CD8-positive, alpha-beta memory T cell (primary cell): ENCODE measurements at regions not wholly inside any gene's neighbourhood (a gene's known extent, or its start where the extent isn't known, plus 50 kb on each side); places are given as distances from the start of the nearest gene placed in this dataset.
"Not testable (repeated sequence)": the region's sequence is repeated elsewhere in the genome, so short reads cannot be mapped to it uniquely, and the experiment has no call there.

Experiments
- CTCF ChIA-PET: fragments of 350-600 bp; sonication (Branson Sonifier 250); formaldehyde crosslinking; loops from one replicate; lab custom pipeline; 2021; ENCODE audit warnings: antibody characterized with exemption; lab: Charles Lee
- POLR2A ChIA-PET: fragments of 350-600 bp; sonication (Branson Sonifier 250); formaldehyde crosslinking; loops from one replicate; lab custom pipeline; 2021; ENCODE audit warnings: antibody characterized with exemption; lab: Charles Lee
- DNase-seq, 5 donors: peaks; one replicate each; pipeline versions ENCODE4 v3.0.0 to v3.0.0-alpha.2; 2020 to 2022; ENCODE audit warnings: mixed read lengths in 1 of 5
- H3K27ac ChIP-seq: one replicate; pipeline ENCODE4 v1.7.0; 2013; ENCODE audit warnings: low read depth, mild to moderate bottlenecking, low read length, moderate library complexity
- H3K27me3 ChIP-seq: 2 replicates; pipeline ENCODE4 v1.7.0; 2013; ENCODE audit warnings: low read length, mild to moderate bottlenecking; ENCODE audit not compliant: insufficient read depth, poor library complexity, severe bottlenecking
- H3K36me3 ChIP-seq: 2 replicates; pipeline ENCODE4 v1.7.0; 2013; ENCODE audit warnings: mild to moderate bottlenecking, low read length, moderate library complexity; ENCODE audit not compliant: insufficient read depth
- H3K4me1 ChIP-seq: 2 replicates; pipeline ENCODE4 v1.7.0; 2013; ENCODE audit warnings: mild to moderate bottlenecking, low read length, moderate library complexity; ENCODE audit not compliant: insufficient read depth
- H3K4me3 ChIP-seq: 2 replicates; pipeline ENCODE4 v1.7.0; 2013; ENCODE audit warnings: mild to moderate bottlenecking, low read length
- H3K9me3 ChIP-seq: 2 replicates; pipeline ENCODE4 v1.7.0; 2013; ENCODE audit warnings: mild to moderate bottlenecking, low read length
- H3K27ac Mint-ChIP-seq, 8 donors: one replicate each; pipeline ENCODE4 v1.8.0; 2020 to 2021; ENCODE audit warnings: mixed read lengths in 8 of 8, mild to moderate bottlenecking in 6 of 8, inconsistent platforms in 3 of 8, moderate library complexity in 3 of 8
- H3K27me3 Mint-ChIP-seq, 2 donors: one replicate each; pipeline ENCODE4 v1.8.0; 2020 to 2021; ENCODE audit warnings: mixed read lengths in 2 of 2, mild to moderate bottlenecking in 1 of 2, moderate library complexity in 1 of 2
- H3K36me3 Mint-ChIP-seq, 3 donors: one replicate each; pipeline ENCODE4 v1.8.0; 2020 to 2021; ENCODE audit warnings: mixed read lengths in 3 of 3, inconsistent platforms in 1 of 3, mild to moderate bottlenecking in 1 of 3
- H3K4me1 Mint-ChIP-seq, 3 donors: one replicate each; pipeline ENCODE4 v1.8.0; 2020 to 2021; ENCODE audit warnings: mixed read lengths in 3 of 3, inconsistent platforms in 1 of 3, mild to moderate bottlenecking in 1 of 3
- H3K4me3 Mint-ChIP-seq, 7 donors: one replicate each; pipeline ENCODE4 v1.8.0; 2020 to 2021; ENCODE audit warnings: mixed read lengths in 7 of 7, mild to moderate bottlenecking in 6 of 7, moderate library complexity in 4 of 7, inconsistent platforms in 2 of 7
- H3K9me3 Mint-ChIP-seq, 5 donors: one replicate each; pipeline ENCODE4 v1.8.0; 2020 to 2022; ENCODE audit warnings: mixed read lengths in 5 of 5, mild to moderate bottlenecking in 3 of 5, moderate library complexity in 2 of 5, inconsistent platforms in 1 of 5

GRCh38 chrX:116756958-116757357 lies 294.2 kb upstream of the CT83 start:
- ChIA-PET POLR2A (no interaction called here), CTCF (no interaction called here)
- Mint-ChIP-seq H3K36me3 (no peaks in the 10 kb centered on the region), H3K27ac (no peak overlapping the region), H3K9me3 (peaks cover 0 to 8% (median 2%) of the 10 kb centered on the region in 5 donors), H3K4me3 (no peak overlapping the region), H3K4me1 (no peaks in the 10 kb centered on the region), H3K27me3 (no peaks in the 10 kb centered on the region)
- Histone ChIP-seq H3K27me3 (no peaks in the 10 kb centered on the region), H3K27ac (no peak overlapping the region), H3K36me3 (no peaks in the 10 kb centered on the region), H3K4me3 (no peak overlapping the region), H3K4me1 (no peaks in the 10 kb centered on the region), H3K9me3 (no peaks in the 10 kb centered on the region)
- no peak for DNase-seq

- H3K4me3 ChIP-seq, result no peak overlapping the region
- ChIA-PET POLR2A (no interaction called here), CTCF (no interaction called here)
- H3K27me3 ChIP-seq, result no peaks in the 10 kb centered on the region
- no peak overlapping the region for H3K27ac ChIP-seq
- no peak for DNase-seq
- no peaks in the 10 kb centered on the region for H3K27me3 Mint-ChIP-seq
- no peaks in the 10 kb centered on the region for H3K4me1 Mint-ChIP-seq
- H3K4me3 Mint-ChIP-seq, result no peak overlapping the region
- H3K36me3 ChIP-seq, result no peaks in the 10 kb centered on the region
- no peaks in the 10 kb centered on the region for H3K9me3 ChIP-seq
- H3K9me3 Mint-ChIP-seq, result peaks cover 0 to 11% (median 3%) of the 10 kb centered on the region in 5 donors
- H3K36me3 Mint-ChIP-seq, result no peaks in the 10 kb centered on the region
- no peaks in the 10 kb centered on the region for H3K4me1 ChIP-seq
- no peak overlapping the region for H3K27ac Mint-ChIP-seq
Measured at GRCh38 chrX:116749943-116750342, 287.2 kb upstream of the CT83 start.

DNA sequence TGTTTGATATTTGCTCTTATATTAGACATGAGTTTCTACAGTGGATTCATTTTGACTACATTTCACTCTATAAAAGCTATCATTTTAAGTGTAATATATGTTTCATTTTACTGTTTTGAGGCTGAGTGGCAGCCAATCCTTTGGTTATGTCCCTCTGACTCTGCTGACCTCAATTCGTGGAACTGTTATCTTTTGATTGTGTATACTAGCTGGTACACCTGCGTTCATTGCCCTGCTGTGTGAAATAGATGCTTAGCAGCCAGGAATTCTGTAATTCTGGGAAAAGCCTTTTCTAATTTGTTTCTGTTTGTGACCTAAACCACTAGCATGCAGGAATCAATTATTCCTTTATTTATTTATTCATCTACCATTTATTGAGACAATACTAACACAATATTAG lies 269.4 kb upstream of the CT83 start:
- H3K36me3 ChIP-seq, result no peaks in the 10 kb centered on the region
- no peak for DNase-seq
- no peak overlapping the region for H3K27ac Mint-ChIP-seq
- CTCF ChIA-PET, result no interaction called here
- H3K4me1 Mint-ChIP-seq, result no peaks in the 10 kb centered on the region
- peaks cover 0 to 1% of the 10 kb centered on the region in 2 donors for H3K27me3 Mint-ChIP-seq
- no peaks in the 10 kb centered on the region for H3K4me1 ChIP-seq
- H3K9me3 Mint-ChIP-seq, result peaks cover 0 to 6% (median 0%) of the 10 kb centered on the region in 5 donors
- no peaks in the 10 kb centered on the region for H3K36me3 Mint-ChIP-seq
- H3K4me3 ChIP-seq, result no peak overlapping the region
- H3K9me3 ChIP-seq, result no peaks in the 10 kb centered on the region
- H3K4me3 Mint-ChIP-seq, result no peak overlapping the region
- H3K27ac ChIP-seq, result no peak overlapping the region
- no peaks in the 10 kb centered on the region for H3K27me3 ChIP-seq
- POLR2A ChIA-PET, result no interaction called here

DNA sequence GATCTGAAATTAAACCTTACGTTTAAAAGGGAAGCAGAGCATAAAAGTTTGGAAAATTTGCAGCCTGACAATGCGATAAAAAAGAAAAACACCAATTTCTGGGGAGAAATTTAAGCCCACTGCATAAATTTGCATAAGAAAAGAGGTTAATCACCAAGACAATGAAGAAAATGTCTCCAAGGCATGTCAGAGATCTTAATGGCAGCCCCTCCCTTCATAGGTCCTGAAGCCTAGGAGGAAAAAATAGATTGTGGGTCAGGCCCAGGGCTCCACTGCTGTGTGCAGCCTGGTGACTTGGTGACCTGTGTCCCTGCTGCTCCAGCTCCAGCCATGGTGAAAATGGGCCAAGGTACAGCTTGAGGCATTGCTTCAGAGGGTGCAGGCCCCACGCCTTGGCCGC lies 264.0 kb upstream of the CT83 start:
- no peaks in the 10 kb centered on the region for H3K27me3 ChIP-seq
- H3K27me3 Mint-ChIP-seq, result peaks cover 0 to 1% of the 10 kb centered on the region in 2 donors
- no peaks in the 10 kb centered on the region for H3K36me3 ChIP-seq
- H3K4me3 ChIP-seq, result no peak overlapping the region
- ChIA-PET POLR2A (no interaction called here), CTCF (no interaction called here)
- DNase-seq, result no peak
- H3K27ac Mint-ChIP-seq, result no peak overlapping the region
- peaks cover 0 to 10% (median 4%) of the 10 kb centered on the region in 5 donors for H3K9me3 Mint-ChIP-seq
- no peaks in the 10 kb centered on the region for H3K9me3 ChIP-seq
- no peaks in the 10 kb centered on the region for H3K4me1 ChIP-seq
- H3K27ac ChIP-seq, result no peak overlapping the region
- no peaks in the 10 kb centered on the region for H3K36me3 Mint-ChIP-seq
- H3K4me3 Mint-ChIP-seq, result no peak overlapping the region
- H3K4me1 Mint-ChIP-seq, result no peaks in the 10 kb centered on the region

DNA sequence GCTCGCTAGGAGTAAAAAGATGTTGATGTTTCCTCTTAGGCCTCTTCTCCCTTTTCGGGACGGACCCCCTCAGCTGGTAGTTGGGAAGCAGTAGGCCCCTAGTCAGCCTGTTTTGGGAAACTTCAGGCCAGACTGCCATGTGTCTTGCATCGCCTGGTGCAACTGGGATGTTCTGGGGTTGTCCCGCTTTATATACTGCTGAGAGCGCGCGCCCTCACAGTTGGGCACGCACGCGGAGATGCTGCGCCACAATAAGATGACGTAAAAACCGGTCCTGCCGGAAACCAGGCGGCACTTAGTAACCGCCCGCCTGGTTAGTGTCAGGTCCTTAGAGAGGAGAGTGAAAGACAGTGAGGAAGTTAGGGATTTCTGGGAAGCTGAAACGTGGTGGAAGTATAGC lies 231.3 kb upstream of the CT83 start:
- POLR2A ChIA-PET, result no interaction called here

GRCh38 chrX:116679544-116679943 lies 216.8 kb upstream of the CT83 start:
- H3K36me3 ChIP-seq, H3K9me3 ChIP-seq, H3K36me3 Mint-ChIP-seq, H3K4me3 ChIP-seq, H3K4me3 Mint-ChIP-seq, H3K27ac ChIP-seq, CTCF ChIA-PET, POLR2A ChIA-PET, DNase-seq, H3K27me3 ChIP-seq, H3K9me3 Mint-ChIP-seq, H3K27ac Mint-ChIP-seq, H3K4me1 ChIP-seq, H3K27me3 Mint-ChIP-seq, H3K4me1 Mint-ChIP-seq: not testable (repeated sequence)

More for the DNA sequence above, 231.3 kb upstream of the CT83 start:
- H3K4me3 Mint-ChIP-seq, result no peak overlapping the region
- Histone ChIP-seq H3K4me1 (no peaks in the 10 kb centered on the region), H3K27me3 (no peaks in the 10 kb centered on the region), H3K4me3 (no peak overlapping the region), H3K27ac (no peak overlapping the region), H3K9me3 (no peaks in the 10 kb centered on the region), H3K36me3 (no peaks in the 10 kb centered on the region)
- H3K27me3 Mint-ChIP-seq, result no peaks in the 10 kb centered on the region
- CTCF ChIA-PET, result no interaction called here
- no peak overlapping the region for H3K27ac Mint-ChIP-seq
- H3K36me3 Mint-ChIP-seq, result no peaks in the 10 kb centered on the region
- H3K9me3 Mint-ChIP-seq, result peaks cover 0 to 10% (median 3%) of the 10 kb centered on the region in 5 donors
- H3K4me1 Mint-ChIP-seq, result no peaks in the 10 kb centered on the region
- no peak for DNase-seq

DNA sequence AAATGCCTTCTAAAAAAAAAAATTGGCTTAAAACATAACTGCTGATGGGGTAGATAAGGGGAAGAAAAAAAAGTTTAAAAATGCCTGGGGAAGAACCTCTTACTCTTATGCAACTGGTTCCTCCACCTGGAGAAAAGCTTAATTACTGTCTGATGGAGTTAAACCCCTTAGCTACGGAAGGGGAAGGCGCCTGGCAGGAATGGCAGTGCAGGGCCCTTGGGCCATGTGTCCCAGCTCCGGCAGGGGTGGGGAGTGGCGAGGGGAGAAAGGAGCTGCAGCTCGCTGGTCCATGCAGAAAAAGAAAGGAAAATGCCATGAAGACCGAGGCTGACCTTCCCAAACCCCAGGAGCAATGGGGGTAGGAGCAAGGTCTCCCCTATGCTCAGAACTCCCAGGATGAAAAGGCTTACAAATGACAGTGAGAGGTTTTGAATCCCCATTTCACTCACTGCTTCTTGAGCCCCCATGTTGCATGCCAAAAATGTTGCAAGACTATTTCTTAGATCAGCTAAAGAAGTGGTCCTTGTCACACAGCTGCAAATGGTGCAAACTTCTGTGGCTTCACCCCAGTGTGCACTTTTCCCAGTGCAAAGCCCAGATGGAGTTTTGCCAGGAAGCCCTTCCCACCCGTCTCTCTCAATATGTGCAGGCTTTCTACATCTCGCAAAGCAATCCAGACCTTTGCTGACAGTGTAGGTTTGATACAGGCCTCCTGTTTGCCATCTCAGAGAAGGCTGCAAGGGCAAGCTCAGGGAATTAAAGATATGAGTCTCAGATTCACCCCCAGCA lies 204.8 kb upstream of the CT83 start:
- Mint-ChIP-seq H3K4me1 (no peaks in the 10 kb centered on the region), H3K4me3 (peak overlapping the region in 1 of 7 donors; percentile 40), H3K9me3 (no peaks in the 10 kb centered on the region), H3K36me3 (no peaks in the 10 kb centered on the region), H3K27me3 (no peaks in the 10 kb centered on the region), H3K27ac (no peak overlapping the region)
- H3K36me3 ChIP-seq, result no peaks in the 10 kb centered on the region
- H3K4me3 ChIP-seq, result no peak overlapping the region
- H3K27me3 ChIP-seq, result no peaks in the 10 kb centered on the region
- no peak overlapping the region for H3K27ac ChIP-seq
- no peaks in the 10 kb centered on the region for H3K9me3 ChIP-seq
- DNase-seq, result no peak
- ChIA-PET CTCF (no interaction called here), POLR2A (no interaction called here)
- no peaks in the 10 kb centered on the region for H3K4me1 ChIP-seq

DNA sequence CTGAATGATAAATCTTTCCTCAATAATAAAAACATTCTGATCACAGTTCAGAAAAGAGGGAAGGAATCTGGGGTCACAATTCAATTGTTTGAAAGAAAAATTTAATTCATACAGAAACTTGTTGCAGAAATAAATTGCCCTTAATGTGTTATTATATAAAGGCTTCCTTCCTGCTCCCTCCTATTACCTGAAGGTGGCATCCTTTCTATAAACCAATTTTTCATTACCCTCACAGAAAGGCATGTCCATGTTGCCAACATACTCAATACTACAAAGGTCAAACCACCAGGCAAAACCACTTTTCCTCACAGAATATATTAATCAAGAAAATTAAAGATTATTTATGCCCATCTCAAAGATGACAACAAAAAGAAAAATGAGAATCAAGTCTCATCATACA lies 194.3 kb upstream of the CT83 start:
- Mint-ChIP-seq H3K4me3 (no peak overlapping the region), H3K4me1 (no peaks in the 10 kb centered on the region), H3K27me3 (no peaks in the 10 kb centered on the region), H3K9me3 (peaks cover 0 to 7% (median 2%) of the 10 kb centered on the region in 5 donors), H3K36me3 (no peaks in the 10 kb centered on the region), H3K27ac (no peak overlapping the region)
- H3K27me3 ChIP-seq, result no peaks in the 10 kb centered on the region
- no peaks in the 10 kb centered on the region for H3K9me3 ChIP-seq
- ChIA-PET POLR2A (no interaction called here), CTCF (no interaction called here)
- no peaks in the 10 kb centered on the region for H3K36me3 ChIP-seq
- H3K27ac ChIP-seq, result no peak overlapping the region
- no peaks in the 10 kb centered on the region for H3K4me1 ChIP-seq
- H3K4me3 ChIP-seq, result no peak overlapping the region
- no peak for DNase-seq
